ENCODE measurements at regions not wholly inside any gene's neighbourhood (a gene's known extent, or its start where the extent isn't known, plus 50 kb on each side); places are given as distances from the start of the nearest gene placed in this dataset.

GRCh38 chr16:48105976-48106375 is 49.8 kb downstream of the ABCC12 start:
- Histone ChIP-seq H3K4me1 (ENCODE audit: control insufficient read depth, insufficient read depth, low read depth, low read length) (peaks cover 6% of the 10 kb centered on the region), H3K23ac (ENCODE audit: low read length in 2 of 2) (no peak overlapping the region), H4K91ac (ENCODE audit: low read length) (no peak overlapping the region), H2AFZ (ENCODE audit: low read depth, low read length) (no peak overlapping the region), H2AK5ac (ENCODE audit: low read length, severe bottlenecking) (no peak overlapping the region), H3K36me3 (ENCODE audit: control insufficient read depth in 1 of 2, insufficient read depth in 2 of 2, low read depth in 1 of 2, low read length in 2 of 2) (no peaks in the 10 kb centered on the region), H3K4ac (ENCODE audit: low read depth in 1 of 2, low read length in 2 of 2) (no peak overlapping the region), H3K9me3 (ENCODE audit: control insufficient read depth, low read length) (no peaks in the 10 kb centered on the region), H3K18ac (ENCODE audit: low read depth in 1 of 2, low read length in 2 of 2) (no peak overlapping the region), H2BK12ac (ENCODE audit: low read length in 2 of 2) (no peak overlapping the region), H3K4me2 (ENCODE audit: low read length, poor library complexity, severe bottlenecking) (no peak overlapping the region), H4K8ac (ENCODE audit: low read length) (no peak overlapping the region), H2BK15ac (ENCODE audit: low read depth, poor library complexity, severe bottlenecking) (no peak overlapping the region), H3K9ac (ENCODE audit: low read length) (no peak overlapping the region), H3K4me3 (ENCODE audit: insufficient read depth in 1 of 2, low read depth in 1 of 2, low read length in 2 of 2) (no peak overlapping the region), H2BK120ac (ENCODE audit: low read depth, low read length) (no peak overlapping the region), H3K79me1 (replicated peaks; ENCODE audit: low read length, poor library complexity, severe bottlenecking) (no peaks in the 10 kb centered on the region), H3K27me3 (ENCODE audit: control insufficient read depth in 1 of 2, insufficient read depth in 1 of 2, low read length in 2 of 2) (peaks cover 27 to 31% of the 10 kb centered on the region in 2 experiments), H3K27ac (ENCODE audit: low read length, poor library complexity, severe bottlenecking) (no peak overlapping the region), H2BK5ac (ENCODE audit: low read depth, low read length, poor library complexity, severe bottlenecking) (no peak overlapping the region), H3K14ac (ENCODE audit: low read length in 2 of 2) (no peak overlapping the region)
- WGBS: 88% methylated on average over 6 of the region's 6 CpGs
- no peak for DNase-seq

DNA sequence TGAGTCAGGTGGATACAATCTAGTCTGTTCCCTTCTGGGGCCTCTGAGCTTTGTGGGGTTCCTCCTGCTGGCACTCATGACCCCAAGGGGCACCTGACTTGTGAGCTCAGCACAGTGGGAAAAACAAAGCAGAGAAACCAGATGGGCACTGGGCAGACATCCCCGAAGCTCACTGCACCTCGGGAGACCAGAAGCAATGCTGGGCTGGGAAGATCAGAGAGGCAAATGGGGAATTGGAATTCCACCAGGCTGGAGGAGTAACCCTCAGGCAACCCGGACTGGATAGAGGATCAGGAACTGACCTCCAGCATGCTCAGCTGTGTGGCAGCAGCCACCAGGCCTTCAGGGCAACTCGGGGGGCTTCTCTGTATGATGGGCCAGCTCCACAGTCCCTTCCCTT is 50.3 kb downstream of the ABCC12 start:
- H3K4ac ChIP-seq (ENCODE audit: low read depth in 1 of 2, low read length in 2 of 2): no peak overlapping the region
- no peak overlapping the region for H3K14ac ChIP-seq (ENCODE audit: low read length in 2 of 2)
- 77% methylated on average over 4 of the region's 4 CpGs for WGBS
- peaks cover 22 to 29% of the 10 kb centered on the region in 2 experiments for H3K27me3 ChIP-seq (ENCODE audit: control insufficient read depth in 1 of 2, insufficient read depth in 1 of 2, low read length in 2 of 2)
- no peak overlapping the region for H3K18ac ChIP-seq (ENCODE audit: low read depth in 1 of 2, low read length in 2 of 2)
- no peaks in the 10 kb centered on the region for H3K36me3 ChIP-seq (ENCODE audit: control insufficient read depth in 1 of 2, insufficient read depth in 2 of 2, low read depth in 1 of 2, low read length in 2 of 2)
- no peak overlapping the region for H3K23ac ChIP-seq (ENCODE audit: low read length in 2 of 2)
- no peak overlapping the region for H3K4me2 ChIP-seq (ENCODE audit: low read length, poor library complexity, severe bottlenecking)
- no peak overlapping the region for H2AFZ ChIP-seq (ENCODE audit: low read depth, low read length)
- no peak overlapping the region for H2BK120ac ChIP-seq (ENCODE audit: low read depth, low read length)
- DNase-seq: no peak
- no peaks in the 10 kb centered on the region for H3K9me3 ChIP-seq (ENCODE audit: control insufficient read depth, low read length)
- no peak overlapping the region for H2BK5ac ChIP-seq (ENCODE audit: low read depth, low read length, poor library complexity, severe bottlenecking)
- no peak overlapping the region for H4K91ac ChIP-seq (ENCODE audit: low read length)
- no peak overlapping the region for H3K4me3 ChIP-seq (ENCODE audit: insufficient read depth in 1 of 2, low read depth in 1 of 2, low read length in 2 of 2)
- H3K4me1 ChIP-seq (ENCODE audit: control insufficient read depth, insufficient read depth, low read depth, low read length): peaks cover 6% of the 10 kb centered on the region
- H2AK5ac ChIP-seq (ENCODE audit: low read length, severe bottlenecking): no peak overlapping the region
- H2BK12ac ChIP-seq (ENCODE audit: low read length in 2 of 2): no peak overlapping the region
- H3K27ac ChIP-seq (ENCODE audit: low read length, poor library complexity, severe bottlenecking): no peak overlapping the region
- no peak overlapping the region for H2BK15ac ChIP-seq (ENCODE audit: low read depth, poor library complexity, severe bottlenecking)
- no peaks in the 10 kb centered on the region for H3K79me1 ChIP-seq (replicated peaks; ENCODE audit: low read length, poor library complexity, severe bottlenecking)
- no peak overlapping the region for H4K8ac ChIP-seq (ENCODE audit: low read length)
- H3K9ac ChIP-seq (ENCODE audit: low read length): no peak overlapping the region

- no peak overlapping the region for H2BK5ac ChIP-seq (ENCODE audit: low read depth, low read length, poor library complexity, severe bottlenecking)
- no peak overlapping the region for H3K23ac ChIP-seq (ENCODE audit: low read length in 2 of 2)
- no peak overlapping the region for H3K4me2 ChIP-seq (ENCODE audit: low read length, poor library complexity, severe bottlenecking)
- H3K27ac ChIP-seq (ENCODE audit: low read length, poor library complexity, severe bottlenecking): no peak overlapping the region
- H3K4me3 ChIP-seq (ENCODE audit: insufficient read depth in 1 of 2, low read depth in 1 of 2, low read length in 2 of 2): no peak overlapping the region
- DNase-seq: no peak
- no peaks in the 10 kb centered on the region for H3K9me3 ChIP-seq (ENCODE audit: control insufficient read depth, low read length)
- H4K91ac ChIP-seq (ENCODE audit: low read length): no peak overlapping the region
- no peaks in the 10 kb centered on the region for H3K36me3 ChIP-seq (ENCODE audit: control insufficient read depth in 1 of 2, insufficient read depth in 2 of 2, low read depth in 1 of 2, low read length in 2 of 2)
- no peak overlapping the region for H3K4ac ChIP-seq (ENCODE audit: low read depth in 1 of 2, low read length in 2 of 2)
- H4K8ac ChIP-seq (ENCODE audit: low read length): no peak overlapping the region
- H2AK5ac ChIP-seq (ENCODE audit: low read length, severe bottlenecking): no peak overlapping the region
- H2BK15ac ChIP-seq (ENCODE audit: low read depth, poor library complexity, severe bottlenecking): no peak overlapping the region
- 94% methylated on average over 6 of the region's 6 CpGs for WGBS
- H2BK12ac ChIP-seq (ENCODE audit: low read length in 2 of 2): no peak overlapping the region
- peaks cover 6% of the 10 kb centered on the region for H3K4me1 ChIP-seq (ENCODE audit: control insufficient read depth, insufficient read depth, low read depth, low read length)
- no peak overlapping the region for H3K18ac ChIP-seq (ENCODE audit: low read depth in 1 of 2, low read length in 2 of 2)
- no peak overlapping the region for H3K9ac ChIP-seq (ENCODE audit: low read length)
- H2BK120ac ChIP-seq (ENCODE audit: low read depth, low read length): no peak overlapping the region
- H3K27me3 ChIP-seq (ENCODE audit: control insufficient read depth in 1 of 2, insufficient read depth in 1 of 2, low read length in 2 of 2): peaks cover 6 to 10% of the 10 kb centered on the region in 2 experiments
- H3K14ac ChIP-seq (ENCODE audit: low read length in 2 of 2): no peak overlapping the region
- no peaks in the 10 kb centered on the region for H3K79me1 ChIP-seq (replicated peaks; ENCODE audit: low read length, poor library complexity, severe bottlenecking)
- H2AFZ ChIP-seq (ENCODE audit: low read depth, low read length): no peak overlapping the region
Observed at GRCh38 chr16:48103591-48103990, 52.2 kb downstream of the ABCC12 start.

DNA sequence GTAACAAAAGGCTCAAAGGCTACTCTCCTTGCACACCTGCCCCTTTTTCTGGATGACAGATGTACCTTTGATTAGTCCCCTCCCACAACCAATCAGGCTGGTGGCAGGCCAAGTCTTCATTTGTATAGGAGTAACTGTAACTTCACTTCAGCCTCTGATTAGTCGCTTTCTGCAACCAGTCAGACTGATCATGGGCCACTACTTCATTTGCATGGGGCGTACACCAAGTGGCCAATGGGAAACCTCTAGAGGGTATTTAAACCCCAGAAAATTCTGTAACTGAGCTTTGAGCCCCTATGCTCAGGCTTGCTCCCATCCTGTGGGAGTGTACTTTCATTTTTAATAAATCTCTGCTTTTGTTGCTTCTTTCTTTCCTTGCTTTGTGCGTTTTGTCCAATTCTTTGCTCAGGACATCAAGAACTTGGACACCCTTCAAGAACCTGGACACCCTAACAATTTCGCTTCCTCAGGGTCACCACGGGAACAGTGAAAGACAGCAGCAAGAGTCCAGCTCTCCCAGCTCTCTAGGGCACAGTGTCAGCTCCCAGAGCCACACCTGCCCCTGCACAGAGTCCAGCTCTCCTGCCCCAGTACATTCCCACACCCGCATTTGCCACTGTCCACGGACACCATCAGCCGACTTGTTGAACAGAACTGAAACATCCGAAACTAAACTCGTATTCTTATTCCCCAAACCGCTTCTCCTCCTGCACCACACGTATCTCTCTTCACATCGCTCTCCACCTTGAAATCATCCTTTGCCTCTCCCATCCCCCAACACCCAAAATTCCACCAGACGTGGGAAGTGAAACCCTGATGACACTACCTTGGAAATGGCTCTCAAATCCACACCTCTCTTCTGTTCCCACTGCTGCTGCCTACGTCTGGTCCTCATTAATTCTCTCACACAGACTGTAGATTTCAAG is 53.4 kb downstream of the ABCC12 start:
- H3K27me3 ChIP-seq (ENCODE audit: control insufficient read depth in 1 of 2, insufficient read depth in 1 of 2, low read length in 2 of 2): peaks cover 6 to 9% of the 10 kb centered on the region in 2 experiments
- no peak overlapping the region for H3K18ac ChIP-seq (ENCODE audit: low read depth in 1 of 2, low read length in 2 of 2)
- H3K23ac ChIP-seq (ENCODE audit: low read length in 2 of 2): no peak overlapping the region
- DNase-seq: no peak
- no peak overlapping the region for H3K14ac ChIP-seq (ENCODE audit: low read length in 2 of 2)
- no peak overlapping the region for H4K91ac ChIP-seq (ENCODE audit: low read length)
- H4K8ac ChIP-seq (ENCODE audit: low read length): no peak overlapping the region
- H3K4me1 ChIP-seq (ENCODE audit: control insufficient read depth, insufficient read depth, low read depth, low read length): peaks cover 6% of the 10 kb centered on the region
- H2BK5ac ChIP-seq (ENCODE audit: low read depth, low read length, poor library complexity, severe bottlenecking): no peak overlapping the region
- H3K36me3 ChIP-seq (ENCODE audit: control insufficient read depth in 1 of 2, insufficient read depth in 2 of 2, low read depth in 1 of 2, low read length in 2 of 2): no peaks in the 10 kb centered on the region
- WGBS: 93% methylated on average over 15 of the region's 15 CpGs
- no peak overlapping the region for H2AFZ ChIP-seq (ENCODE audit: low read depth, low read length)
- H3K4me2 ChIP-seq (ENCODE audit: low read length, poor library complexity, severe bottlenecking): no peak overlapping the region
- no peak overlapping the region for H3K4me3 ChIP-seq (ENCODE audit: insufficient read depth in 1 of 2, low read depth in 1 of 2, low read length in 2 of 2)
- H3K4ac ChIP-seq (ENCODE audit: low read depth in 1 of 2, low read length in 2 of 2): no peak overlapping the region
- no peak overlapping the region for H3K27ac ChIP-seq (ENCODE audit: low read length, poor library complexity, severe bottlenecking)
- no peak overlapping the region for H2BK120ac ChIP-seq (ENCODE audit: low read depth, low read length)
- H3K9ac ChIP-seq (ENCODE audit: low read length): no peak overlapping the region
- no peak overlapping the region for H2BK12ac ChIP-seq (ENCODE audit: low read length in 2 of 2)
- H3K79me1 ChIP-seq (replicated peaks; ENCODE audit: low read length, poor library complexity, severe bottlenecking): no peaks in the 10 kb centered on the region
- no peaks in the 10 kb centered on the region for H3K9me3 ChIP-seq (ENCODE audit: control insufficient read depth, low read length)
- no peak overlapping the region for H2BK15ac ChIP-seq (ENCODE audit: low read depth, poor library complexity, severe bottlenecking)
- no peak overlapping the region for H2AK5ac ChIP-seq (ENCODE audit: low read length, severe bottlenecking)

Data from mesenchymal stem cell (in vitro differentiated cells and primary cell).